Colonic mucosa (tissue), 4 donors: ENCODE measurements at regions not wholly inside any gene's neighbourhood (a gene's known extent, or its start where the extent isn't known, plus 50 kb on each side); places are given as distances from the start of the nearest gene placed in this dataset.

ENCODE experiments used
- DNase-seq: peaks from one replicate; pipeline ENCODE4 v3.0.0-alpha.2; 2020
- H3K27ac ChIP-seq: fragments of 200-600 bp; one replicate; pipeline ENCODE4 v1.8.0; 2021
- H3K27me3 ChIP-seq: fragments of 200-600 bp; one replicate; pipeline ENCODE4 v1.8.0; 2021
- H3K36me3 ChIP-seq: fragments of 200-600 bp; one replicate; pipeline ENCODE4 v1.8.0; 2021
- H3K4me1 ChIP-seq: fragments of 200-600 bp; one replicate; pipeline ENCODE4 v1.8.0; 2021; ENCODE audit warnings: mild to moderate bottlenecking
- H3K4me3 ChIP-seq: fragments of 200-600 bp; one replicate; pipeline ENCODE4 v1.8.0; 2021
- H3K9ac ChIP-seq, 2 donors: one replicate each; pipeline ENCODE4 v1.7.0; 2013; ENCODE audit warnings: control low read depth in 2 of 2, low read depth in 2 of 2, low read length in 2 of 2
- H3K9me3 ChIP-seq: fragments of 200-600 bp; one replicate; pipeline ENCODE4 v1.8.0; 2021
- intact Hi-C: fragments of 100-400 bp; cut with DNase I; formaldehyde crosslinking; loops from one replicate; pipeline ENCODE4 v1.14.1; 2022
- TF ChIP-seq, protein P1 (sequence below): fragments of 200-600 bp; IDR thresholded peaks from one replicate; pipeline ENCODE4 v1.8.0; 2022; ENCODE audit warnings: antibody characterized with exemption, mild to moderate bottlenecking
- donor health status: healthy.
- donor health status: DM: no; HTN: no; CAD: no.
- donor health status: DM: no; HTN: no; CAD: no.

DNA sequence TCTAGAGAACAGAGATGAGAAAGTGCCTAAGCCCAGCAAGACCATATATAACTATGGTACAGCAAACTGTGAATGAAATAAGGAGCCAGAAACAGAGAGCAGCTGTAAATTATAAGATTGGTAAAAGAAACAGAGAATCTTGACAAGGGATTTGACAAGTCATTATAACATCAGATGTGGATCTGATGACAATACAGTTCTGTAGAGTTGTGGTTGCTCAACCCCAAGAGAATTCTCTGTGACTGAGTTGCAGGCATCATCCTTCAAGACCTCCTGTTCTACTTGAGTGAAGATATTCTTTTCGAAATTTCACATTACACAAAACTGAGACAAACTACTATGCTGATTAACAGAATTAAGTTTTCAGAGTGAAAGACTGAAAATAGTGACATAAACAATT lies 343.1 kb upstream of the SLC39A10 start:
- intact Hi-C loops, result no loop called here
- DNase-seq, result no peak
- H3K36me3 ChIP-seq, result no peaks in the 10 kb centered on the region
- H3K9ac ChIP-seq, result no peak overlapping the region
- H3K27ac ChIP-seq, result no peak overlapping the region
- no peak overlapping the region for H3K4me3 ChIP-seq
- TF ChIP-seq, protein P1, sequence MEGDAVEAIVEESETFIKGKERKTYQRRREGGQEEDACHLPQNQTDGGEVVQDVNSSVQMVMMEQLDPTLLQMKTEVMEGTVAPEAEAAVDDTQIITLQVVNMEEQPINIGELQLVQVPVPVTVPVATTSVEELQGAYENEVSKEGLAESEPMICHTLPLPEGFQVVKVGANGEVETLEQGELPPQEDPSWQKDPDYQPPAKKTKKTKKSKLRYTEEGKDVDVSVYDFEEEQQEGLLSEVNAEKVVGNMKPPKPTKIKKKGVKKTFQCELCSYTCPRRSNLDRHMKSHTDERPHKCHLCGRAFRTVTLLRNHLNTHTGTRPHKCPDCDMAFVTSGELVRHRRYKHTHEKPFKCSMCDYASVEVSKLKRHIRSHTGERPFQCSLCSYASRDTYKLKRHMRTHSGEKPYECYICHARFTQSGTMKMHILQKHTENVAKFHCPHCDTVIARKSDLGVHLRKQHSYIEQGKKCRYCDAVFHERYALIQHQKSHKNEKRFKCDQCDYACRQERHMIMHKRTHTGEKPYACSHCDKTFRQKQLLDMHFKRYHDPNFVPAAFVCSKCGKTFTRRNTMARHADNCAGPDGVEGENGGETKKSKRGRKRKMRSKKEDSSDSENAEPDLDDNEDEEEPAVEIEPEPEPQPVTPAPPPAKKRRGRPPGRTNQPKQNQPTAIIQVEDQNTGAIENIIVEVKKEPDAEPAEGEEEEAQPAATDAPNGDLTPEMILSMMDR, result no peak
- no peaks in the 10 kb centered on the region for H3K4me1 ChIP-seq
- no peaks in the 10 kb centered on the region for H3K27me3 ChIP-seq
- no peaks in the 10 kb centered on the region for H3K9me3 ChIP-seq

DNA sequence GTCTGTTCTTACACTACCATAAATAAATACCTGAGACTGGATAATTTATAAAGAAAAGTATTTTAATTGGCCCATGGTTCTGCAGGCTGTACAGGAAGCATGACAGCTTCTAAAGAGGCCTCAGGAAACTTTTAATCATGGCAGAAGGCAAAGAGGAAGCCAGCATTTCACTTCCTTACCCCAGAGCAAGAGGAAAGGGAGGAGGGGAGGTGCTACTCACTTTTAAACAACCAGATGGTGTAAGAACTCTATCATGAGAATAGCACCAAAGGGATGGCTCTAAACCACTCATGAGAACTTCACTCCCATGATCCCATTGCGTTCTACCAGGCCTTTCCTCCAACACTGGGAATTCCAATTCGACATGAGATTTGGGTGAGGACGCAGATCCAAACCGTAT lies 344.4 kb upstream of the SLC39A10 start:
- Histone ChIP-seq H3K4me3 (no peak overlapping the region), H3K9ac (no peak overlapping the region), H3K27me3 (no peaks in the 10 kb centered on the region), H3K36me3 (no peaks in the 10 kb centered on the region), H3K27ac (no peak overlapping the region), H3K9me3 (no peaks in the 10 kb centered on the region), H3K4me1 (no peaks in the 10 kb centered on the region)
- no peak for DNase-seq
- intact Hi-C loops, result no loop called here
- TF ChIP-seq, protein P1, result no peak

DNA sequence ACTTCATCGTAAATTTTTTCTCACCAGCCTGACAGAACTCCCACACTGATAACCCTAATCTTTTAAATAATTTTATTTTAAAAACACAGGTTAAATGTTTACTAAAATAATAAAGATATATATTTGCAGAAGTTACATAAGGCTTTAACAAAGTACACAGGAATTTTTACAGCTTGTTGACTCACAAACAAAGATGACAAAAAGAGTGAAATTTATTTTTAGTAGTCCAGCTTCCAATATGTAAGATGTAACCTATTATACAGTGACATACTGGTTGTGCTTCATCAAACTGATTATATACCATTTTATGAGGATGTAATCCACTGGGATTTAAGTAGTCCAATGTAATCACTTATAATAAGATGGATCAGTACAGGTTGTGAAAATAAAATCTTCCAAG lies 348.9 kb upstream of the SLC39A10 start:
- H3K9ac ChIP-seq, result no peak overlapping the region
- no peak overlapping the region for H3K4me3 ChIP-seq
- H3K9me3 ChIP-seq, result no peaks in the 10 kb centered on the region
- H3K27ac ChIP-seq, result no peak overlapping the region
- DNase-seq, result no peak
- TF ChIP-seq, protein P1, result no peak
- no peaks in the 10 kb centered on the region for H3K36me3 ChIP-seq
- H3K4me1 ChIP-seq, result no peaks in the 10 kb centered on the region
- intact Hi-C loops, result no loop called here
- H3K27me3 ChIP-seq, result no peaks in the 10 kb centered on the region

DNA sequence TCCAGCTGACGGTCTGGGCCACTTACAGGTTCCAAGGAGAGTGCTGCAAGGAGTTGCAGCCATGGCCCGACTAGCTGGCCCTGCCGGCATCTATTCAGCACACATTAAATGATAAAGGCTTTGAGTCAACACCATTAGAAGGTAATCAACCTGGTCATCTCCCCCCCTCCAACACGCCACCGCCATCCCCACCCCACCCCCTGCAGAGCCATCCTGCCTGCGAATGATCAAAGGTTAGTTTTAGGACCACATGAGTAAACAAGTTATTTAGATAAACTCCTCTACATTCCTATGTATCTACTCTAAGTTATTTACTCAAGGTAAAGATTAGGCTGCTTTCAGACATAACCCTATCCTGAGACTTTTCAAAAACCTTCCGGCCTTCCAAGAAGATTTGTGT lies 349.3 kb upstream of the SLC39A10 start:
- Histone ChIP-seq H3K27ac (no peak overlapping the region), H3K9ac (no peak overlapping the region), H3K4me1 (no peaks in the 10 kb centered on the region), H3K27me3 (no peaks in the 10 kb centered on the region), H3K9me3 (no peaks in the 10 kb centered on the region), H3K36me3 (no peaks in the 10 kb centered on the region), H3K4me3 (no peak overlapping the region)
- TF ChIP-seq, protein P1, result no peak
- intact Hi-C loops, result no loop called here
- DNase-seq, result peak; percentile 31

DNA sequence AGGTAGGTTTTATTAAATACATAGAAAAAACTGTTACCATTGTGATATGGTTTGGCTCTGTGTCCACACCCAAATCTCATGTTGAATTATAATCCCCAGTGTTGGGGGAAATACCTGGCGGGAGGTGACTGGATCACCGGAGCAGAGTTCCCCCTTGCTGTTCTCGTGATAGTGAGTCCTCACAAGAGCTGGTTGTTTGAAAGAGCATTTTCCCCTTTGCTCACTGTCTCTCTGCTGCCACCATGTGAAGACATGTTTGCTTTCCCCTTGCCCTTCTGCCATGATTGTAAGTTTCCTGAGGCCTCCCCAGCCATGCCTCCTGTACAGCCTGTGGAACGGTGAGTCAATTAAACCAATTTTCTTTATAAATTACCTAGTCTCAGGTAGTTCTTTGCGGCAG lies 352.7 kb upstream of the SLC39A10 start:
- no peak overlapping the region for H3K27ac ChIP-seq
- H3K27me3 ChIP-seq, result no peaks in the 10 kb centered on the region
- no peaks in the 10 kb centered on the region for H3K4me1 ChIP-seq
- no peaks in the 10 kb centered on the region for H3K36me3 ChIP-seq
- DNase-seq, result no peak
- no peak overlapping the region for H3K9ac ChIP-seq
- intact Hi-C loops, result no loop called here
- H3K4me3 ChIP-seq, result no peak overlapping the region
- H3K9me3 ChIP-seq, result no peaks in the 10 kb centered on the region
- TF ChIP-seq, protein P1, result no peak

DNA sequence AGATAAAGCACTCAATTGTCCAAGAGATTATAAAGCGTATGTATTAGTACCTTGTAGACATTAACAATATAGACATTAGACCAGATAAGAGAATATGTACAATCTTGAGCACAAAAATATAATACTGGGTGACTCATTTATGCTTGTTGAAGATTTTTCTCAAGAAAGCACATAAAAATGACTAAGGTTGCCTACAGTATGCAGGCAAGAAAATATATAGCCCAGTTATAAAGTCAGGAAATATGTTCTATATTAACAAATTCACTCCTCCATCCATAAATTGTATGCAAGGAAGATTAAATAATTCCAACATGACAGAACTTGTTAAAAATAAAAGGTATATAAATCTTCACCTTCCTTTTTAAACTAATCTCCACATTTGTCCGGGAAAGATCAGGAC lies 356.4 kb upstream of the SLC39A10 start:
- H3K27ac ChIP-seq, result no peak overlapping the region
- no peaks in the 10 kb centered on the region for H3K4me1 ChIP-seq
- H3K9me3 ChIP-seq, result no peaks in the 10 kb centered on the region
- no peaks in the 10 kb centered on the region for H3K27me3 ChIP-seq
- no peak overlapping the region for H3K9ac ChIP-seq
- TF ChIP-seq, protein P1, result no peak
- intact Hi-C loops, result no loop called here
- H3K4me3 ChIP-seq, result no peak overlapping the region
- no peak for DNase-seq
- no peaks in the 10 kb centered on the region for H3K36me3 ChIP-seq
